GM18517 (cell line): ENCODE measurements at regions not wholly inside any gene's neighbourhood (a gene's known extent, or its start where the extent isn't known, plus 50 kb on each side); places are given as distances from the start of the nearest gene placed in this dataset.

Experiments used
- ATAC-seq: cut with Tn5 transposase; IDR thresholded peaks from one replicate; pipeline ENCODE4 v1.9.1; 2021; ENCODE audit warnings: mild to moderate bottlenecking, moderate library complexity; ENCODE audit not compliant: unreplicated experiment

DNA sequence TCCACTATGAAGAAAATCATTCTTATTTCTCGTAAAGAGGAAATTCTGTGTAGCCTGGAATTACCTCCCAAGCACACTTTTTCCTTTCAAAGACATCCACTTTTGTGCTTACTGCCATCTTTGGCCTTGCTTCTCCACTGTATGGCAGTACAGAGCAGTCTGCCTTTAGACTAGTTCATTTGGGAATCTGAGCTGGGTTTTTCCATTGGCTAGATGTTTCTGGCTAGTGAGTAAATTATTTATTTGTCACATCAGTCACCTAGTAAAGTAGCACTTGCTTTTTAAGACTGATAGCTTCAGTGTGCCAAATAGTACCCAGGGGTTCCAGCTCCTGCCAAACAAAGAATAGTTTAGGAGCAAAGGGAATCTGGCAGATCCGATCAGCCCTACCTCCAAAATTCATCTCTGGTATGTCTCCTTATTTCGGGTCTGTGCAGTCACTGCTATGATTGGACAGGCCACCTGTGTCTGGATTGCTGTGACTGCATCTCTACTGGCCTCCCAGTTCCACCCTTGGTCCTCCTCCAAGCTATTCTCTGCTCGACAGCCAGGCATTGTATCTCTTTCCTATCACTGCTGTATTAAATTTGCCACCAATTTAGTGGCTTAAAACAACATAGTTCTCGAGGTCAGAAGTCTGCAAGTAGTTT lies 97.6 kb downstream of the NUDT12 start:
- no peak for ATAC-seq

DNA sequence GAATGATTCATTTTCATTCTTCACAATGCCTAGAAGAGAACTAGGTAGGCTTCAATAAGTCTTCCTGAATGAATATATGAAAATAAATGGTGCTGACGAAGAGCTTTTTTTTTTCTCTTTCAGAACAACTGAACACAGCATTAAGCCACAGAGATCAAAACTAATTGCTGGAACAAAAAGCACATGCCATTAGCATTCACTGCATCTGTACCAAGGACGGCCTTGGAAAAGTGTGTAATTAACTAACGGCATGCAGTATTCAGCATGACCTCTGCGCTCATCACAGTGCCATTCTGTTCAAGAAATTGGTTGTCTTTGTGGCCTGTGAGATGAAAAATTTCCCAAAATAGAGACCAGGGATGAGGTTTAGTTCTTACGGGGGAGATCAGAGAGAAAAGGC lies 99.3 kb downstream of the NUDT12 start:
- ATAC-seq: no peak

DNA sequence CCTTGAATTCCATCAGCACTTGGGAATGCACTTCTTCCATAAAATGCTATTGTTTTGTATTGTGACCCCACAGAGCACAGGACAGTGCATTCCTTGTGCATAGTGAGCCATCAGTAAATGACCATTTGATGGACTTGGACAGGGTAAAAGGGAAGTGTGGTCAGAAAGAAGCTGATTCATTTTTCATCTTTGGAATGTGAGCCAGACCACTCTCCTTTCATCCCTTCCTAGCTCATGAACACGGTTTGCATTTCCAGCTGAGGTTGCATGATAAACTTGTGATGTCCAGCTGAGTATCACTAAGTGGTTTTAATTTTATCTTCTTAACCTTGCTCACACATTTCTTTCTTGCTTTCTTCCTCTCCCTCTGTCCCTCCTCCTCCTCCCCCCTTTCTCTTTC lies 101.3 kb downstream of the NUDT12 start:
- no peak for ATAC-seq

DNA sequence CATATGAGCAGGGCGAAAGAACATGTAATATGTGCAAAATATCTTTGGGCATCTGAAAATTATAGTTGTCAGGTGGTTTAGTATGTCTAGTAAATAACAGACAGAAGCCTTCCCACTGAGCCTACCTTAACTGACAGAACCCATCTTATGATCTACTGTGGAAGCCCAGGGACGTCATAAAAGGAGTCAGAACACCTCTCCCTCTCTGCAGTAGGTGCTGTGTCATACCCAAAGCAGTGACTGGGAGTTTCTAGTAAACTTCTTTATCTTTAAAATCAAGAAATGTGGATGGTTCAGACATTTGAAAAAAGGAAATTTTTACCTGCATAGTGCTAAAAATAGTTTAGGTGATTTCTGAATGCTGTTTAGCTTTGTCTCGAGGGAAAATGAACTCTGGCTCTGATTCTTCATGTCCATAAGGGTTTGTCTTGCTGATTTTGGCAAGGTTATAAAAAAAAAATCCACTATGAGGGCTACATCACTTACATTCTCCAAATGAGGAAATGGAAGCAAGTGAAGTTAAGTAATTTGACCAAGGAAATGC lies 104.0 kb downstream of the NUDT12 start:
- ATAC-seq: no peak

DNA sequence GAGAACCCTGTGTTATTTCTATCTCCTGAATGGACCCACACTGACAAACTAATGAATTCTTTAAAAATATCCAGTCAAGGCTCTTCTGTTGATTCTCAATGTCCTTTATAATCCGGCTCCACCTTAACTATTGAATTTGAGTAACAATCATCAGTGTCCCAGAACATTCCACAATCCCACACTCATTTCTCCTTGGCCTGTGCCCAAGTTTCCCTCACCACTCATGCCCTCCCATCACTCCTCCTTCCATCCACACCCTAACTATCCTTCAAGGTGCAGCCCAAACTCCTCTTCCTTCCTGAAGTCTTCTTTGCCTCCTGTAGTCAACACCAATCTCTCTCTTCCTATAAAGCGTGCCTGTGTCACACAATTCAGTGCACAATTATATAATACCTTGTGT lies 106.1 kb downstream of the NUDT12 start:
- ATAC-seq: no peak

DNA sequence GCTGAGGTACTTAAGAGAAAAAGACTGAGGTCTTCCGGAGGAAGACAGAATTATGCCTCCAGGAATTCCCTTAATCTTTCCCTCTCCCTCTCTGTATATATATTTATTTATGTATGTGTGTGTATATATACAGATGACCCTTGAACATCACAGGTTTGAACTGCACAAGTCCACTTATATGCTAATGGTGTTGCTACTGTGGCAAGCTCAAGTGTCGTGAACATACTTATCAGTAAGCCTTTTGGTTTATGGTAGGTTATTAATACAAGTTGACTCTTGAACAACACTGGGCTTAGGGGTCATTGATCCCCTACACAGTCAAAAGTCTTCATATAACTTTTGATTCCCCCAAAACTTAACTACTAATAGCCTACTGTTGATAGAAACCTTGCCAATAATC lies 106.8 kb downstream of the NUDT12 start:
- no peak for ATAC-seq

DNA sequence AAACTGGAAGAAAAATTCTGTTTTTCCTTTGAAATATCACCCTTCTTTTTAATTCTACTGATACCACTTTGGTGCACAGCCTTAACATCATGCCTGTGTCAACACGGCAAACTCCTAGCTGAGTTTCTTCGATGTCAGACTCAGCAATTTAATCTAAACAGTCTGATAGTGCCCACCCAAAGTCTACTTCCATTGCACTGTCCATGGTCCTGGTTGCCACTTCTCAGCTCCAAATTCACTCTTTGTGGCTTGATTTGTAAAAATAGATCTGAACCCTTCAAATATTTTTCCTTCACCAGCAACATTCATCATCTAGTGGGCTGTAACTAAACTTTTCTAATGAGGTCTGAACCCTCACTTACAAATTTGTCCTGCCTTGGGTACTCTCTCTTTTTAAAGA lies 107.8 kb downstream of the NUDT12 start:
- no peak for ATAC-seq

DNA sequence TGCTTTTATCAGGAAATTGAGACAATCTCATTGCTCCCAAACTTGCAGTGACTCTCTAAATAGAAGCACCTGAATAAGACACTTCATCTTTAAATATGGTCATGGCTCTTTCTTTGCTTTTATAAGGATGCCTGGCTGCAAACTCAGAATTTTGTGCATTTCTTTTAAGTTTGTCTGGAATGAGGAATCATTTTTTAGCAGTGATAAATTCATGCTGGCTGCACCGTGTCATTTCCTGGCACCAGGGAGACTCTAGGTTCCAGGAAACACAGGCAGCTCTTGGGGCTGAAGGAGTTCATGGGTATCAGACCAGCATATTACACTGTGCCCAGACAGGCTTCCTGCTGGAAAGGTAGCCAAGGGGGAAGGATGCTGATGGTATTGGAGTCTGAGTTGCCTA lies 109.9 kb downstream of the NUDT12 start:
- ATAC-seq: no peak

DNA sequence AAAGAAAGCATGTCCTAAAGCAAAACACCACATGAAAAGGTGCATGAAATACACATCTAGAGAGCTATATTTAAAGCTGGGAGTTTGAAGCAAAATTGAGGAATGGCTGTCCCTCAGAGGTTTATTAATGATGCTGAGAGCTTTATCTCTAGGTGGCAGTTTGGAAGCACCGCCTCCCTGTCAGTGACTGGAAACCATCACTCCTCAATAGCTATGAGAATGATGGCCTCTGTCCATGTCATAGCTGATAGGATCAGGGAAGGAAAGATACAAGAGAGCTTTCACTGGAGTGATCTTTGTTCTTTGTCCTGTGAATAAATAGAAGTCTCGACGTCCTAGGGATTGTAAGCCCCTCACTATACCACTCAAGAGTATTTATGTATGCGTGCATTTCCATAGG lies 110.5 kb downstream of the NUDT12 start:
- no peak for ATAC-seq

DNA sequence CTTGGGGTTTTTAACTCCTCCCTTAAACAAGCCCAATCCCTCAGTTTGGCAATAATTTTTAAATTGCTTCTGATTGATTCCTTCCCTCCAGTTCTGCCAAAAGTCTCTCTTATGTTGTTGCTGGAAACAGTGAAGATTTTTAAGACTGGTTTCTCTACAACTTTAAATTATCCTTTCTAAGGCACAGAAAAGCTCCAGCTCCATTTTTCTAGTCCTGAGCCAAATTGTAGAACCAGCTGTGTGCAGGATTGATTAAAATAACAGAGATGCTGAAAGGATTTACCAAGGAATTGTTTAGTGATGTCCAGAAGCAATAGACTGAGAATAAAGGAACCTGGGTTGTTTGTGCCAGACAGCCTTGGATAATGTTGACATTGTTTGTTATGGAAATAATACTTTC lies 111.3 kb downstream of the NUDT12 start:
- no peak for ATAC-seq

DNA sequence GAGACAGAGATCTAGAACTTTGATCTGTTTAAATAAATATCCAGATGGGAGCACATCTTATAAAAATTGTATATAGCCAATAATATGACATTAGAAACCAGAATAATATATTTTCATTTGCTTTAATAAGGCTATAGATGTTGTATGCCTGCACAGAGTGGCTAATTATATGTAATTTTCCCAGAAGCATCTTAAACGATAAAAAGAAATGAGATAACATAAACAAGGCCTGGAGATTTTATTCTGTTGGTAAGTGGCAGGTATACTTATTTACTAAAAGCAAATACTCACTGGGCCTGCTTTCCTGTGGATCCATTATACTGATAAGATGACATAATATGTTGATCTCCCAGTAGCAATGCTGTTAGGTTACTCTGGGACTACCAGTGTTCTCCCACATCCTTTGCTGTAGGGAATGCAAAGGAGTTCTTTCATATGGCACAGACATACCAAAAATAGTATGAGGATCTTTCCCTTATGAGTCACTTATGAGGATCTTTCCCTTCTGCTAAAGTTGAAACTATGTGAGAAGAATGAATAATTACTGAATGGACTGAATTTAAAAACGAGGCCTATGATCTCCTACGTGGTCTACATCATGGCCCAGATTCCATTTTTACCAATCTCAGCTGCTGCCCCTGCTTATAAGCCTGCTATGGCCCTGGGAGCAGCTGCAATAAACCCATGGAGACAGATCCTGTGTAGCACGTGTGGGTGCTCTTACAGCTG lies 112.1 kb downstream of the NUDT12 start:
- no peak for ATAC-seq

DNA sequence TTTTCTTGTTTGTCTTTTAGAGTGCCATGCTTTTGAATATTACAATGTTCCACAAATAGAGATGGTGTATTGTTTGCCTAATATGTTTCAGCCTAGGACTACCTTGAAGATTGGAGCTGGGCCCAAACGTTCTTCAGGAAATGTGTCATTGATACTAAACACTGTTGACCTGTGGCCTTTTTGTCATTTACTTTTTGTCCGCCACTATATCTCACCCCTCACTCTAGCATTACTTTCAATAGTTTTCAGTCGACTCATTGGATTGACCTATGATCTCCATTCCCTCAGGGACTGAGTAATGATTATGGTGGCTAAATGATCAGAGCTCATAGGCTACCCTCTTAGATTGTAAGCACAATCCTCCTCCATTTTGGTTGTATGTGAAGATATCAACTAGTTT lies 115.8 kb downstream of the NUDT12 start:
- no peak for ATAC-seq

DNA sequence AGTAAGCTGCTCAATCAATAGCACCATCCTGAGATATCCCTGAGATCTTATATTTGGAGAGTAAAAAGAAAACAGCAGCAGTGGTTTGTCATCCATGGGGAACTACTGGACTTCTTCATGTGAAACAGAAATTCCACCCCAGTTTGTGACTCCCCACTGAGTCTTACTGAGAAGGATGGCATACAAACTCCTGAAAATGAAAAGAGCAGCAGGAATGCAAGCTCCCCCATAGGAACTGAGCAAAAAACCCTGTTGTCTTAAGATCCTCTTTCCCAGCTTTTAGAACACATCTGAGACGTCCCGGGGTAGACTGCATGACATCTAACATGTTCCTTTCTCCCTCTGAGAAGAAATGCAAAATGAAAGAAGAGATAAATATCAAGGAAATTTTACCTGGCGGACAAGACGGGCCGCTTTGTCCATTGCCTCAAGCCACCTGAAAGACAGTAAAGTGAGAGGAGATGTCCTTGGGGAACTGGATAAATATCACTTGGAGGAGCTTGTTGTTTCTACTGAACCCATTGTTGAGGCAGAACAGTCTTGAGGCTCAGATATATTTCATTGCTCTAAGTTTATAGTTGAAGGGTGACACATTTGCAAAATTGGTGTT lies 117.1 kb downstream of the NUDT12 start:
- no peak for ATAC-seq

DNA sequence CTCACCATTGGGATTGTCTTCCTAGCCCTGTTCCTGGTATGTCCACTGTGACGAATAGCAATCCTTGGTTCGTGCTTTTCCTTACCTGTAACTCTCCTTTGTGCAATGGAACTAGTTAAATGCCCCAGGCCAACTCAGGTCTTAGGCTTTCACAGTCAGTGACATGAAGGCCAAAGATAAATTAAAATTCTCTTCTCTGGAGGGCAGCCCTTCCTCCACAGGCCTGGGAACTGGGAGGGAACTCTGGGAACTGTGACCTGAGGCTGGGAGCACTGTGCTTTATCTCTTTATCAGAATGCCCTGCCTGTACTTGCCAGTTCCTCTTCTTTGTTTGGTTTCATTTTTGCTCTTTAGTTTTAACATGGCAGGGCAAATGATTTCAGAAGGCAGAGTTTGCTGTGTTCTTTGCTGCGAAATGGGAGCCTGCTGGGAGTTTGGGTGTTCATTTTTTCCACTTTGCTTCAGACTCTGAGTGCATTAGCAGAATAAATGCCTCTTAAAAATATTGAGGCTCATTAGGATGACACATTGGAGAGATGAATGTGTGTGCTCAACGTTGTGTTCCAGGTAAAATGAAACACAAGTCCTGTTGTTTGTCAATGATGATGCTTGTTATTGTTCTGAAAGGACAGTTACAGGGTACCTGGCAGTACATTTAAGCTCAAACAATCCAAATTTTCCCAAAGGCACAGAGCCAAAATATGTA lies 118.1 kb downstream of the NUDT12 start:
- peak; percentile 72 for ATAC-seq

DNA sequence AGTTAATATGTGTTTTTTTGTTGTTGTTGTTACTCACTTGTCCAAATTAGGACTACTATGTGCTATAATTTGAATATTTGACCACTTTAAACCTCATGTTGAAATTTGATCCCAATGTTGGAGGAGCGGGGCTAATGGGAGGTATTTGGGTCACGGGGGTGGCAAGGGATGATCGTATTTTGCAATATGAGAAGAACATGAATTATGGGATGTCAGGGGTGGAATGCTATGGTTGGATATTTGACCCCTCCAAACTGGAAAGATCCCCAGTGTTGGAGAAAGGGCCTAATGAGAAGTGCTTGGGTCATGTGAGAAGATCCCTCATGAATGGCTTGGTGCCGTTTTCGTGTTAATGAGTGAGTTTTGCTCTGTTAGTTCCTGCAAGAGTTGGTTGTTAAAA lies 119.8 kb downstream of the NUDT12 start:
- no peak for ATAC-seq

DNA sequence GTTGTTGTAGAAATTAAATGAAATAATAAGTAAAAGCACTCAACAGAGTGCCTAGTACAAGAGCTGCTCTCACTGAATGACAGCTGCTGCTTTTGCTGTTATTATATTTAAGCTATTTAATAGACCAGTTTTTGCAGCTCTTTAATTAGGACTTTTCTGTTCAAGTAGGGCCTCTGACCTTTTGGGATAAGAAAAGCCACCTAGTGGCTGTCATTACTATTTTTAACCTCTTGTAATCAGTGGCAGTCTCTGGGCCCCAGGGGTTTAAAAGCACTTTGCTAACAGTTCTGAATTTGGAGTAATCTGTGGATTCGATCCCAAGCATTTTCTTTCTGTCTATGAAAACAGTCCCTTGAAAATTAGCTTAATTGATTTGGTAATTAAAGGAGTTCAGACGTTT lies 121.1 kb downstream of the NUDT12 start:
- no peak for ATAC-seq

DNA sequence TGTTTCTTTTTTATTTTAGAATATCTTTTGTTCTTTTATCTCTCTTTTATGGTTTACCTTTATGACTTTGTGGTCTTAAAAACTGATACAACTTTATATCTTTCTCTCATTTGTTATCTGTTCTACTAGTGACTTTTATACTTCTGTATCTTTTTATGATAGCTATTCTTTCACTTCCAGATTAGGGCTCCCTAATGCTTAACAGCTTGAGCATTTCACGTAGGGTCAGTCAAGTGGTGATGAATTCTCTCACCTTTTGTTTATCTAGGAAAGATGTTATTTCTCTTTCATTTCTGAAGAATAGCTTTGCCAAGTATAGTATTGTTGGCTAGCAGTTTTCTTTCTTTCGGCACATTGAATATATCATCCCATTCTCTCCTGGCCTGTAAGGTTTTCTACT lies 123.6 kb downstream of the NUDT12 start:
- no peak for ATAC-seq

DNA sequence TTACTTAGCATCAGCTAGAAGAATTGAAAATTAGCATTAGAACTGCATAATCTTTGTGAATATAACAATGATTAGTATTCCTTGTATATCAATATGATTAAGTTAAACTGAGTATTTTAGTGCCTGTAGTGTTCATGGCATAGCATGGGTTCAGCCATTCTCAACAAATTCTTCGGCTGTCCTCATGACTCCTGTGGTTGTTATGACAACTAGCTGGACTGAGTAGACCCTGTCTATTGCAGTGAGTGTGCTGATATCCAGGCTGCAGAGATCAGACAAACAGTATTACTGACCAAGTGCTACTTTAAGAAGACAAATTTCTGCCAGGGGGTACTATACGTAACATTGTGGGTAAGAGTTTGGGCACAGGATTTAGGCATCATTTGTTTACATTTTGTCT lies 125.9 kb downstream of the NUDT12 start:
- no peak for ATAC-seq

DNA sequence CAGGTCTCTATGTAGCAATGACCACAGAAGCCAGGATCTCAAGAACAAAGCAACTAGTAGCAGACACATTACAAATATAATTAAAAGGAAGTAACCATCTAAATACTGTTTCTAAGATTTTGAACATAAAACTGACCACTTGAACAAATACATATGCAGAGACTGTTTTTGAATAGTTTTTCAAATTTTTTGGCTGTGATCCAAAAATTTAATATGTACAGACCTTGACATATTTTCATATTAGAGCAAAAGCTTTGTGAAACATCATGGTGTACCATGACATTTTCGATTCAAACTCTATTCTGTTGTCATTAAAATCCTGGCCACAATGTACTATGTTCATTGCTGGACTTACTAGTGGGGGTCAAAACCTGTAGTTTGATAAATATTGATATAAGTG lies 126.5 kb downstream of the NUDT12 start:
- ATAC-seq: no peak

DNA sequence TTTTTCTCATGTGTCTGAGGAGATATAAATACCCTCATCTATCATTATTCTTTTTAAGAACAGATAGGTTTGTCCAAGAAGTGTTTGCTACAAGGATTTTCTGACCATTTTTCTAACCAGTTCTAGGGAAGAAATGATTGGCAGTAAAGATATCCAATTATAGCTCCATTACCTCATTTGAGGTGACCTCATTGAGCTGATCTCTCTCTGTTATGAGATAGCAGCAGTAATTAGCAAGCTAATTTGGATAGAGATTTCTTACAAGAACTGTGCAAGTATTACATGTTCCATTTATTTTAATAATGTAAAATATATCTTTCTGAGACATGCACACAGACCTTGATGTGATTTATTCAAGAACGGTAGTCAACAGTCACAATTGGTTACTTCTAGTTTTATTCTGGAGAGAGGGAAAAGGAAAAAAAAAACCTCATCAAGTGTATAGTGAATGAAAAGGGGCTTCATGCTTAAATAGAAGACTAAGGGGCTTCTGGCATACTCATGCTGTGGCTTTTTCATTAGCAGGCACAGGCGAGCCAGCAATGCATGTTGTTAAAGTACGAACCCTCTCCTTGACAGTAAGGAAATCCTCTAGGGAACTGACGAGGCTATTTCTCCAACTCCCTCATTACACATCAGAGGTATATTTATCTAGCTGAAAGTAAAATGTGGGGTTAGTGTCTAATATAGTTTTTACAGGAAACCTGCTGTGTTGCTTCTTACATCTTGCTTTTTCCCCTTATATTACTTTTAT lies 127.3 kb downstream of the NUDT12 start:
- ATAC-seq: no peak

DNA sequence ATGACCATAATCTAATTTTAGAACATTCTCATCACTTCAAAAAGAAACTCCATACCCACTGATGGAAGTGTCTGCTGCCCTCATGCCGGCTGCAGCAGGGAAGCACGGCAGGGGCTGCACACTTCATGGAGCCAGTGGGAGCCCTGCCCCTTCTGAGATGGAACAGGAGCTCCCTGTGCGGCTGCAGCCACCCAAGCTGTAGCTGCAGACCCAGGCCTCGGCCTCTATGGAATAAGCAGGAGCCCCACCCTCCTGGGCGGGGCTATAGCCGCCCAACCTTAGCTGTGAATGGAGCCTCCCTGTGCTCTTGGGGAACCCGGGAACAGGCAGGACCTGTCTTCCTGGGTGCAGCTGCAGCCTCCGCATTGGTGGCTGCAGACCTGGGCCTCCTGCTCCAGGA lies 128.5 kb downstream of the NUDT12 start:
- no peak for ATAC-seq
